ENCODE measurements at regions not wholly inside any gene's neighbourhood (a gene's known extent, or its start where the extent isn't known, plus 50 kb on each side); places are given as distances from the start of the nearest gene placed in this dataset.

GRCh38 chr4:14559646-14560045, 442.6 kb upstream of the CPEB2 start:
- H3K4me3 ChIP-seq (ENCODE audit: insufficient read depth, low read depth, low read length, poor library complexity, severe bottlenecking), result no peak overlapping the region
- no peaks in the 10 kb centered on the region for H3K4me1 ChIP-seq (ENCODE audit: control insufficient read depth, insufficient read depth, low read length, poor library complexity, severe bottlenecking)
- no peak for DNase-seq
- no peak overlapping the region for H3K27ac ChIP-seq (ENCODE audit: insufficient read depth, low read length, poor library complexity, severe bottlenecking)
- H3K27me3 ChIP-seq (replicated peaks; ENCODE audit: control insufficient read depth, insufficient read depth, low read length, poor library complexity, severe bottlenecking), result no peaks in the 10 kb centered on the region
- H3K36me3 ChIP-seq (ENCODE audit: control insufficient read depth, insufficient read depth, low read length), result no peaks in the 10 kb centered on the region
- no peaks in the 10 kb centered on the region for H3K9me3 ChIP-seq (ENCODE audit: control insufficient read depth, low read length)

GRCh38 chr4:14560577-14560976, 441.7 kb upstream of the CPEB2 start:
- Histone ChIP-seq H3K4me3 (ENCODE audit: insufficient read depth, low read depth, low read length, poor library complexity, severe bottlenecking) (no peak overlapping the region), H3K27me3 (replicated peaks; ENCODE audit: control insufficient read depth, insufficient read depth, low read length, poor library complexity, severe bottlenecking) (no peaks in the 10 kb centered on the region), H3K36me3 (ENCODE audit: control insufficient read depth, insufficient read depth, low read length) (no peaks in the 10 kb centered on the region), H3K9me3 (ENCODE audit: control insufficient read depth, low read length) (no peaks in the 10 kb centered on the region), H3K27ac (ENCODE audit: insufficient read depth, low read length, poor library complexity, severe bottlenecking) (no peak overlapping the region), H3K4me1 (ENCODE audit: control insufficient read depth, insufficient read depth, low read length, poor library complexity, severe bottlenecking) (no peaks in the 10 kb centered on the region)
- no peak for DNase-seq

GRCh38 chr4:14562901-14563300, 439.4 kb upstream of the CPEB2 start:
- no peaks in the 10 kb centered on the region for H3K4me1 ChIP-seq (ENCODE audit: control insufficient read depth, insufficient read depth, low read length, poor library complexity, severe bottlenecking)
- H3K4me3 ChIP-seq (ENCODE audit: insufficient read depth, low read depth, low read length, poor library complexity, severe bottlenecking), result no peak overlapping the region
- no peak overlapping the region for H3K27ac ChIP-seq (ENCODE audit: insufficient read depth, low read length, poor library complexity, severe bottlenecking)

GRCh38 chr4:14564281-14564680, 438.0 kb upstream of the CPEB2 start:
- Histone ChIP-seq H3K9me3 (ENCODE audit: control insufficient read depth, low read length) (no peaks in the 10 kb centered on the region), H3K36me3 (ENCODE audit: control insufficient read depth, insufficient read depth, low read length) (no peaks in the 10 kb centered on the region), H3K27ac (ENCODE audit: insufficient read depth, low read length, poor library complexity, severe bottlenecking) (no peak overlapping the region), H3K4me3 (ENCODE audit: insufficient read depth, low read depth, low read length, poor library complexity, severe bottlenecking) (no peak overlapping the region), H3K4me1 (ENCODE audit: control insufficient read depth, insufficient read depth, low read length, poor library complexity, severe bottlenecking) (no peaks in the 10 kb centered on the region), H3K27me3 (replicated peaks; ENCODE audit: control insufficient read depth, insufficient read depth, low read length, poor library complexity, severe bottlenecking) (no peaks in the 10 kb centered on the region)
- DNase-seq, result no peak

More at GRCh38 chr4:14562901-14563300, 439.4 kb upstream of the CPEB2 start:
- no peak for DNase-seq
- Histone ChIP-seq H3K36me3 (ENCODE audit: control insufficient read depth, insufficient read depth, low read length) (no peaks in the 10 kb centered on the region), H3K27me3 (replicated peaks; ENCODE audit: control insufficient read depth, insufficient read depth, low read length, poor library complexity, severe bottlenecking) (no peaks in the 10 kb centered on the region), H3K9me3 (ENCODE audit: control insufficient read depth, low read length) (no peaks in the 10 kb centered on the region)

GRCh38 chr4:14566518-14566917, 435.8 kb upstream of the CPEB2 start:
- no peak for DNase-seq

GRCh38 chr4:14568351-14568750, 433.9 kb upstream of the CPEB2 start:
- no peak overlapping the region for H3K4me3 ChIP-seq (ENCODE audit: insufficient read depth, low read depth, low read length, poor library complexity, severe bottlenecking)
- no peaks in the 10 kb centered on the region for H3K4me1 ChIP-seq (ENCODE audit: control insufficient read depth, insufficient read depth, low read length, poor library complexity, severe bottlenecking)
- no peaks in the 10 kb centered on the region for H3K36me3 ChIP-seq (ENCODE audit: control insufficient read depth, insufficient read depth, low read length)
- no peak for DNase-seq
- no peaks in the 10 kb centered on the region for H3K27me3 ChIP-seq (replicated peaks; ENCODE audit: control insufficient read depth, insufficient read depth, low read length, poor library complexity, severe bottlenecking)
- H3K27ac ChIP-seq (ENCODE audit: insufficient read depth, low read length, poor library complexity, severe bottlenecking), result no peak overlapping the region
- H3K9me3 ChIP-seq (ENCODE audit: control insufficient read depth, low read length), result no peaks in the 10 kb centered on the region

More at GRCh38 chr4:14566518-14566917, 435.8 kb upstream of the CPEB2 start:
- no peaks in the 10 kb centered on the region for H3K36me3 ChIP-seq (ENCODE audit: control insufficient read depth, insufficient read depth, low read length)
- H3K4me1 ChIP-seq (ENCODE audit: control insufficient read depth, insufficient read depth, low read length, poor library complexity, severe bottlenecking), result no peaks in the 10 kb centered on the region
- no peak overlapping the region for H3K27ac ChIP-seq (ENCODE audit: insufficient read depth, low read length, poor library complexity, severe bottlenecking)
- no peaks in the 10 kb centered on the region for H3K27me3 ChIP-seq (replicated peaks; ENCODE audit: control insufficient read depth, insufficient read depth, low read length, poor library complexity, severe bottlenecking)
- H3K9me3 ChIP-seq (ENCODE audit: control insufficient read depth, low read length), result no peaks in the 10 kb centered on the region
- H3K4me3 ChIP-seq (ENCODE audit: insufficient read depth, low read depth, low read length, poor library complexity, severe bottlenecking), result no peak overlapping the region

GRCh38 chr4:14575289-14575688, 427.0 kb upstream of the CPEB2 start:
- H3K9me3 ChIP-seq (ENCODE audit: control insufficient read depth, low read length), result no peaks in the 10 kb centered on the region
- no peak for DNase-seq
- no peak overlapping the region for H3K27ac ChIP-seq (ENCODE audit: insufficient read depth, low read length, poor library complexity, severe bottlenecking)
- no peaks in the 10 kb centered on the region for H3K27me3 ChIP-seq (replicated peaks; ENCODE audit: control insufficient read depth, insufficient read depth, low read length, poor library complexity, severe bottlenecking)
- no peak overlapping the region for H3K4me3 ChIP-seq (ENCODE audit: insufficient read depth, low read depth, low read length, poor library complexity, severe bottlenecking)
- H3K36me3 ChIP-seq (ENCODE audit: control insufficient read depth, insufficient read depth, low read length), result no peaks in the 10 kb centered on the region
- no peaks in the 10 kb centered on the region for H3K4me1 ChIP-seq (ENCODE audit: control insufficient read depth, insufficient read depth, low read length, poor library complexity, severe bottlenecking)

- no peaks in the 10 kb centered on the region for H3K9me3 ChIP-seq (ENCODE audit: control insufficient read depth, low read length)
- no peak overlapping the region for H3K4me3 ChIP-seq (ENCODE audit: insufficient read depth, low read depth, low read length, poor library complexity, severe bottlenecking)
- no peaks in the 10 kb centered on the region for H3K27me3 ChIP-seq (replicated peaks; ENCODE audit: control insufficient read depth, insufficient read depth, low read length, poor library complexity, severe bottlenecking)
- H3K36me3 ChIP-seq (ENCODE audit: control insufficient read depth, insufficient read depth, low read length), result no peaks in the 10 kb centered on the region
- no peaks in the 10 kb centered on the region for H3K4me1 ChIP-seq (ENCODE audit: control insufficient read depth, insufficient read depth, low read length, poor library complexity, severe bottlenecking)
- DNase-seq, result no peak
- no peak overlapping the region for H3K27ac ChIP-seq (ENCODE audit: insufficient read depth, low read length, poor library complexity, severe bottlenecking)
Measured at GRCh38 chr4:14575919-14576318, 426.4 kb upstream of the CPEB2 start.

- no peaks in the 10 kb centered on the region for H3K9me3 ChIP-seq (ENCODE audit: control insufficient read depth, low read length)
- H3K27me3 ChIP-seq (replicated peaks; ENCODE audit: control insufficient read depth, insufficient read depth, low read length, poor library complexity, severe bottlenecking), result no peaks in the 10 kb centered on the region
- no peak overlapping the region for H3K4me3 ChIP-seq (ENCODE audit: insufficient read depth, low read depth, low read length, poor library complexity, severe bottlenecking)
- no peaks in the 10 kb centered on the region for H3K4me1 ChIP-seq (ENCODE audit: control insufficient read depth, insufficient read depth, low read length, poor library complexity, severe bottlenecking)
- no peak for DNase-seq
- no peak overlapping the region for H3K27ac ChIP-seq (ENCODE audit: insufficient read depth, low read length, poor library complexity, severe bottlenecking)
- H3K36me3 ChIP-seq (ENCODE audit: control insufficient read depth, insufficient read depth, low read length), result no peaks in the 10 kb centered on the region
Measured at GRCh38 chr4:14580061-14580460, 422.2 kb upstream of the CPEB2 start.

- no peaks in the 10 kb centered on the region for H3K27me3 ChIP-seq (replicated peaks; ENCODE audit: control insufficient read depth, insufficient read depth, low read length, poor library complexity, severe bottlenecking)
- no peak for DNase-seq
- no peak overlapping the region for H3K4me3 ChIP-seq (ENCODE audit: insufficient read depth, low read depth, low read length, poor library complexity, severe bottlenecking)
- no peaks in the 10 kb centered on the region for H3K36me3 ChIP-seq (ENCODE audit: control insufficient read depth, insufficient read depth, low read length)
- H3K27ac ChIP-seq (ENCODE audit: insufficient read depth, low read length, poor library complexity, severe bottlenecking), result no peak overlapping the region
- no peaks in the 10 kb centered on the region for H3K9me3 ChIP-seq (ENCODE audit: control insufficient read depth, low read length)
- H3K4me1 ChIP-seq (ENCODE audit: control insufficient read depth, insufficient read depth, low read length, poor library complexity, severe bottlenecking), result no peaks in the 10 kb centered on the region
Measured at GRCh38 chr4:14581741-14582140, 420.5 kb upstream of the CPEB2 start.

- H3K4me1 ChIP-seq (ENCODE audit: control insufficient read depth, insufficient read depth, low read length, poor library complexity, severe bottlenecking), result no peaks in the 10 kb centered on the region
- no peaks in the 10 kb centered on the region for H3K36me3 ChIP-seq (ENCODE audit: control insufficient read depth, insufficient read depth, low read length)
- no peaks in the 10 kb centered on the region for H3K9me3 ChIP-seq (ENCODE audit: control insufficient read depth, low read length)
- H3K27me3 ChIP-seq (replicated peaks; ENCODE audit: control insufficient read depth, insufficient read depth, low read length, poor library complexity, severe bottlenecking), result no peaks in the 10 kb centered on the region
- DNase-seq, result no peak
- H3K27ac ChIP-seq (ENCODE audit: insufficient read depth, low read length, poor library complexity, severe bottlenecking), result no peak overlapping the region
- no peak overlapping the region for H3K4me3 ChIP-seq (ENCODE audit: insufficient read depth, low read depth, low read length, poor library complexity, severe bottlenecking)
Measured at GRCh38 chr4:14582677-14583076, 419.6 kb upstream of the CPEB2 start.
